GM19035 (cell line): ENCODE measurements at regions not wholly inside any gene's neighbourhood (a gene's known extent, or its start where the extent isn't known, plus 50 kb on each side); places are given as distances from the start of the nearest gene placed in this dataset.

Experiments
- ATAC-seq: cut with Tn5 transposase; IDR thresholded peaks from one replicate; pipeline ENCODE4 v1.9.1; 2021; ENCODE audit not compliant: unreplicated experiment

DNA sequence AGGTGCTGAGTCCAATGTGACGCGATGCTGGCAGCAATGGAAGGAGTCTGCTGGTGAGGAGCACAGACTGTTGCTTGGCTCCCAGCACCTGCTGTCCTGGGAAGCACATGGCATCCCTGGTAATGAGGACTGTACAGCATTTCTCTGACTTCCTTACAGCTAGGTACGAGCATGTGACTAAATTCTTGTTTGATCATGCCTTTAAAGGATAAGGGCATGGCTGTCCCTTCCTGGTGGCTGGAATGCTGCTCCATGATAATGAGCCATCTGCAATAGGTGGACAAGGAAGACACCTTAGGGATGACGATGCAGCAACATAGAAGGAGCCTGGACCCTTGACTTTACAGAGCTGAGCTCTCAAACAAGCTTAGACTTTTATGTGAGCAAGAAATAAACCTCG is 278.0 kb upstream of the SPRED2 start:
- ATAC-seq: no peak

DNA sequence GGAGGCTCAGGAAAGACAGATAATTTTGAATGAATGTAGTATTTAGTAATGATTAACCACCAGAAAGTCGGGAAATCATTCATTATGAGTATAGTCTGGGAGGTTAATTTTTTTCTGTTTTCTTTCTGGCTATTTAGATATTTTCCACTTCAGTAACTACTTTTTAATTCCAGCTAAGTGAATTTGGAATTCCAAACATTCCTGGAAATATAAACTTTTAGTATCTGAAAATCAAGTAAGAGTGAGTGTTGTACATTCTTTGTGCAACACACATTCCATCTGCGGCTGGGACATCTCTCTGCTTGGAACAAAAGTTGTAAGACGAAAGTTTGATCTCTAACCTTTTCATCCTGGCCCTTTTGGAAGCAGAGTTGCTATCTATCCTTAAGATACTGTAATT is 275.7 kb upstream of the SPRED2 start:
- ATAC-seq: no peak

DNA sequence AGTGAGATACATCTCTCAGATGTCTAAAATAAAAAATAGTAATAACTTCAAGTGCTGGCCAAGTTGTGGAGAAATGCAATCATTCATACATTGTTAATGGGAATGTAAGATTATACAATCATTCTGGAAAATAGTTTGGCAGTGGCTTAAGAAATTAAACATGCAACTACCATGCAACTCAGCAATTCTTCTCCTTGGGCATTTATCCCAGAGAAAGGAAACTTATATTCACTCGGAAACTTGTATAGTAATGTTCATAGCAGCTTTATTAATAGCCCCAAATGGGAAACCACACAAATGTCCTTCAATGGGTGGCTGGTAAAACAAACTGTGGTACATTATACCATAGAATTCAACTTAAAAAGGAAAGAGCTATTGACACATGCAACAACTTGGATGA is 274.0 kb upstream of the SPRED2 start:
- ATAC-seq: no peak

DNA sequence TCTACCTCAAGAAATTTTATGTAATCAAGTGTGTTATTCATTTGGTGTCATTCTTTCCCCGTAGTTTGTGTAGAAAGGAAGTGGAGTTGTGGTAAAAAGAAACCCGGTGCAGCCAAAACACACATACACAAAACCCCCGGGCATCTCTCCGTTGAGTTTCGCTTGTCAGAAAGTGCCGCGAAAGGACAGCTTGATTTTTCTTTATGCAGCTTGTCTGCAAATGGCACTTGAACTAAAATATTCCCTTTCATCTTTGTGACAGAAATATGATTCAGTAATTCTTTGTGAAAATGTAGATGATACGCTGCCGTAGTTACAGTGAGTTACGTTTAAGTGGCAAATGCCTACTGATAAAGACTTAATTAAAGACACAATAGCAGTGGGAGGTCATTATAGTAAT is 268.8 kb upstream of the SPRED2 start:
- no peak for ATAC-seq

DNA sequence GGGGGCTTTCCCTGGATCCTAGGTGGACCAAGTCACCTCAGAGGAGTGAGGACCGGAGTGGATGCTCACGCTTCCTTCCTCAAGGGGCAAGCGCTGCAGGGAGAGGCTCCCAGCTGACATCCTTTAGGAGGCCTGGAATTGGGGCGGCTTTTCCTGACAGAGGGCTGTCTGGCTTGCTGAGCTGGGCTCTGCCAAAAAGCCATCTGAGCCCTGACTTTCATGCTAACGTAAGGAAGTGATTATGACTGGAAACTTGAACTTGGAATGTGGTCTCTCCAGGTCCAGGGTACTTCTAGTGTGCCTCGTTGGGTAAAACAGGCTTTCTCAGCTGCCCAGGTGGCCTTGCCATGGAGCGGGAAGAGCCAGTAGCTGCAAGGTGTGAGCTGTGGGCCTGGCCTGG is 268.3 kb upstream of the SPRED2 start:
- no peak for ATAC-seq

DNA sequence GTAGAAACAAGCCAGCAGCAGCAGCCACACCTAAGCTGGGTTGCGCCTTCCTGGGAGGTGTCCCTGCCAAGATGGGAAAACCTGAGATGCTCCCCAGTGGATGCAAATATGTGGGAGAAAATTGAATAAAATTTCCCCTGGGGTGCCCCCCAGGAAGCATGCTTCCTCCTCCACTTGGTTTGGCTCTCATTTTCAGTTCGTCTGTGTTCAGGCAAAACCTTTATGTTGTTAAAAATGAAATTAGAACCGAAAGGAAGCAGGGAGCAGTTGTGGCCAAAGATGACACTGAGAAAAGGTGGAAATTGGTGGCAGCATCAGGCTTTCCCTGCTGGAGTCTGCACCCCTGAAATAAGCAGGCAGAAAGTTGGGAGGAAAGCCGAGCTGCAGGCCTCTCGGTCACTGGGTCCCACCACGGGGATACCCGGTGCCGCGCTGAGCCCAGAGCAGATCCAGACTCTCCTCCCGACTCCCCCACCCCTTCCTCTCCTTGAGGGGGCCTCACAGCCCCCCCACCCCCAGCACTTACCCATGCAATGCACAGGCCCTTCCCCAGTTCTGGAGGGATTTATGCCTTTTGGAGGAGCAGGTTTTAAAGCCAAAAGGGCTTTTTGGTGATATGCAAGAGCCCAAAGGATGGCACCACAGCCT is 267.7 kb upstream of the SPRED2 start:
- ATAC-seq: no peak

DNA sequence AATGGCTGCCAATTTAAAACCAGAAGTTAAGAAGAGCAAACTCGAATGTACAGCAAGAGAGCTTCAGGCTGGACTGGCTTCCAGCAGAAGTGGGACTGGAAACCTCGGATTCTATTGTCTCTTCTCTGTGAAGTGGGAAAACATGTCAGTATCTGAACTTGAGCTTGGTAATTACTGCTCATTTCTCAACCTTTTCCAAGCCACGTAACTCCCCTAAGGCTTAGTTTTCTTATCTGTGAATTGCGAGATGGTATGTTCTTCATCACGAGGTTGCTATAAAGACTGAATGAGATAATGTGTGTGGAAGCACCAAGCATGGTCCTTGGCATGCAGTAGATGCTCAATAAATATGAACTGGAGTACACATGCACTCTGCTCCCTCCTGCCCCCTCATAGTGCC is 259.4 kb upstream of the SPRED2 start:
- ATAC-seq: no peak

DNA sequence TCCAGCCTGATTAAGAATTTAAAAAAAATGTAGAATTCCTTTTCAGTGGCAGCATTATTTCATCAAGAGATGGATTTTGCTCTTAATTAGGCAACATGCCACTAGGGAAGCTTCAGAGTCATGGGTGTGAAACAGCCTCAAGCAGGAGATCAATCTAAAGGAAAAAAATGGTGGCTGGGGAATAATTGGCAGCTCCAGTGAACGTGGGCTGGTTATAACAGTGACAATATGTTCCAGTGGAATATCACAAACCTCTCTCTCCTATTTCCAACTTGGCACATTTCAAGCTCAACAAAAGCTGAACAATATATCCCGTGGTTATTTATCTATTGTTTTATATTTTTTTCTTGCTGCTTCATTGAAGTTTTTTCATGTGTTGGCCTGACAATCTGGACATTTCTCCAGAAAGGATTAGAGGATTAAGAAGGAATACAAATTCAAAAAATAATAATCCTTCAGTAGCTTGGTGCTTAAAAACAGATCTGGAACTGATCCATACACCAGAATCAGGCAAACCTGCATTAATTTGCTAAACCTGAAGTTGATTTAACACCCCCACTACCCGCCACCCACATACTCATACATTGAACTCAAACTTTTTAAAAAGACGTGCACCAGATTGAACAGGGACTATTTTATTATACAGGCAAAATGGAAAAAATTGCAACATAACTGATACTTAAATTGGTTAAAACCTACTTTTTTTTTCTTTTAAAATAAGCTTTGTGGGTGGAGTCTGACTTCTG is 255.9 kb upstream of the SPRED2 start:
- no peak for ATAC-seq

DNA sequence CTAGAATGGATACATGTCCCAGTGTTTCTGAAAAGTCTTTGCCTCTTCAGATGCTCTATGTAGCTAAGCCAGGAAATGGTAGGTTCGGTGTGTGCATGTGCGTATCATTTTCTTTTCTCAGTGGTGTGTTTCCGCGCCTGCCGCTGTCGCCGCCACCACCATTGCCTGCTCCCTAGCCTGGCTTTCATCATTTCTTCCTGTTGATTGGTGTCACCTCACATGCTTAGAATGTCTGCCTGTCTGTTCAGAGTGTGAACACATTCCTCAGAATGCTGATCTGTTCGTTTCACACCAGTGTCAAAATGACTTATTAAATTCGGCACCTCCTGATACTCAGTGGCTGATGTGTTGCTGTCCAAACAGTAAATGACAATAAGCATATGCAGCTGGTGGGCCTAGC is 255.2 kb upstream of the SPRED2 start:
- no peak for ATAC-seq

DNA sequence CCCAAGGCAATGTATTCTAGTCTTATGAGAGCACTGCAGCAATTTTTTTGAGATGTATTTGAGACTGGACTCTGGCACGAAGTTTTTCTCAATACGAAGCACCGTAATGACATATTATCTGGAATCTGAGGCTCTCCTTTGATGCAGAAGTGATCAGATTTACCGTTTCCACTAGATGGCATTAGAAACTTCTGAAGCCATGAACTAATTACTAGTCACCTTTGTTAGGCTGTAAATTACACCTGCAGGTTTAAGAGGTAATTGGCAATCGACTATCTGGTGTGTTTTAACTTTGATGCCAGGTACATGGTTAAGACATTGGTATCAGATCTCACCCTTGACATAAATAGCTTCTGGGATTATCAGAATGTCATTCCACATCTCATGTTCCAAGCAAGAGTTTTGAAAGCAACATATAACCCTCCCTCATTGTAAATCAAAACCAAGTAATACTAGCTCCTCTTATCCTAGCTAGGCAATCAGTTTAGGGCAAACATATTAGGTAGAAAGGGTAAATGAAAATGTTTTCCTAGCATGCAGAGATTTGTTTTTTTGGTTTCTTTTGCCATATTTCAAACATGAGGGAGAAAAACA is 254.6 kb upstream of the SPRED2 start:
- ATAC-seq: no peak

DNA sequence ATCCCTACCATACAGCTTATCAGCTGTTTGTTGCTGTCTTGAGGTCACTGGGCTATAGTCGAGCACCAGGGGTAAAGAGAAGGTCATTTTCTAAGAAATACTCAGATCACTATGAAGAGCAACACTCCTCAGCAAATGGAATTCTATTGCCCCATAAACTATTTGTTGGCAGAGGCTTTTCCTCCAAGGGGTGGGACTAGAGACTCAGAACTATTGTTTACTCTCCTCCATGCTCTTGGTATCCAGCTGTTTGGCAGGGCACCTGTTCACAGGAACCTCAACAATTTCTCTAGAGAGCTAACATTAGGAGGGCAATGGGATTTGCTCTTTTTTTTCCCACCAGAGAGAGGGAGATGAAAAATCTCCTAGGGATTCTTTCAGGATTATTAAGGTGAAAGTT is 249.1 kb upstream of the SPRED2 start:
- no peak for ATAC-seq

DNA sequence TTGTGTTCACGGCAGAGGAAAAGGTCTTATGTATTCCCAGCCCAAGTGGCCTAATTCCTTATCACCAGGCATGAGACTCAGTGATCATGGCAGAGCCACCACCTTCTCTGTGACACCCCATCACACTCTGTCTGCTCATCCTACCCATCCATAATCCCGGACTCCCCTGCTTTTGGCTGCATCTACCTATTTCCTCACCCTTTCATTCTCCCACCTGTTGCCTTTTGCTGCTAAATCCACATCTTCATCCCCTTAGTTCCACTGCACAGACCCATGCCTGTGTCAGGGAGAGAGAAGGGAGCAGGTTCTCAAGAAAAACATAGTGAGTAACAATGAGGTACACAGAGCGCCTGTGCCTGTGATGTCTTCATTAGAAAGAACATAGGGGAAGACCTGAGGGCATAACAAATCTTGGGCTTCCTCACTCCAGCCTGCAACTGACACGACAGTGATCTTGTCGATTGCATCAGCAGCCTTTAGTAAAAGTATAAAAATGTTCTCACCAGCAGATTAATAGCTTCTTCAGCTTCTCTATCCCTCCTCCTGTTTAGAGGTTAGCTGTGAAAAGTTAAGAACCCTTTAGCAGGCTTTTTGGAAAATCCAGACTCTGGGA is 246.5 kb upstream of the SPRED2 start:
- no peak for ATAC-seq

DNA sequence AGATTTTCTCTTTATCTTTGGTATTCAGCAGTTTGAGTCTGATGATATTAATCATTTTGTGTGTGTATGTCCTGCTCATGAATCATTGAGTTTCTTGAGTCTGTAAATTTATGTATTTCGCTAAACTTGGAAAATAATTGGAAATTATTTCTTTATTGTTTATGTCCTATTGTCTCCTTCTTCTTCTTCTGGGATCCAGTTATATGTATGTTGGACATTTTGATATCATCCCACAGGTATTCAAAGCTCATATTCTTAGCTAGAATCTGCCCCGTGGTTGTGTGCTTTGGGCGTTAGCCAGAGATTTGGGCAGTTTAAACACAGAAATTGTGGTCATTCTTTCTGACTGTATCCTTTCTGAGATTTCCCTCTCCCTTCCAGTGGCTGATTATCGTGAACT is 243.0 kb upstream of the SPRED2 start:
- no peak for ATAC-seq

DNA sequence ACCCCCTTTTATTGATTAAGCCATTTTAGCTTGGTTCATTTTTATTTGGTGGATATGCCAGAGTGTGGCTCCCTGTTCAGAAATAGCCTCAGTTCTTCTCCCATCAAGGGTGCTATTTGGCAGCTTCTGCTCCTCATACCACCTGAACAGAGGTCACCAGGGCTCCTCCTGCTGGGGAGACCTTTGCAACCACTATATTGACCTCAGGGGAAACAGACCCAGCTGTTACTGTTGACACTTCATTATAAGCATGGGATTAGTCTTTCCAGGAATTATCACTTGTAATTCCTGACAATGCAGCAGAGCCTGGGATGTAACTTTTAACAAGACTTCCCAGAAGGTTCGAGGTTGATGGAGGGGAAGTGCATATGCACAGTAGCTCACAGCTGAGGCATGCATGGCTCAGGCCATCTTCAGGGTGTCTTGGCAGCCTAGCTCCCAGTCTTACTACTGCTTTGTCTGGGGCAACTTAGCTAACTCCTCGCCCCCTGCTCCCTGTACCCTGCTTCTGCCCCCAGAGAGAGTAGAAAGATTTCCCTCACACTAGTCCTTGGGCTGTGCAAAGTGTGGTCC is 239.4 kb upstream of the SPRED2 start:
- no peak for ATAC-seq

DNA sequence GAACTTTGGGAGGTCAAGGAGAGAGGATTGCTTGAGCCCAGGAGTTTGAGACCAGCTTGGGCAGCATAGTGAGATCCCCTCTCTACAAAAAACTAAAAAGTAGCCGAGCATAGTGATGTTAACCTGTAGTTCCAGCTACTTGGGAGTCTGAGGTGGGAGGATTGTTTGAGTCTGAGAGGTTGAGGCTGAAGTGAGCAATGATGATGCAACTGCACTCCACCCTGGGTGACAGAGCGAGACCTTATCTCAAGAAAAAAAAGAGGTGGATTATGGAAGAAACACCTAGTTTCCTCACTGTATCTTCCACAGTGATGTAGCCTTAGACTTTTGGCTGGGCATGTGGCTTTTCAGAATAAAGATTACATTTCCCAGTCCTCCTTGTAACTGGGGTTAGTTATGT is 237.2 kb upstream of the SPRED2 start:
- ATAC-seq: no peak

DNA sequence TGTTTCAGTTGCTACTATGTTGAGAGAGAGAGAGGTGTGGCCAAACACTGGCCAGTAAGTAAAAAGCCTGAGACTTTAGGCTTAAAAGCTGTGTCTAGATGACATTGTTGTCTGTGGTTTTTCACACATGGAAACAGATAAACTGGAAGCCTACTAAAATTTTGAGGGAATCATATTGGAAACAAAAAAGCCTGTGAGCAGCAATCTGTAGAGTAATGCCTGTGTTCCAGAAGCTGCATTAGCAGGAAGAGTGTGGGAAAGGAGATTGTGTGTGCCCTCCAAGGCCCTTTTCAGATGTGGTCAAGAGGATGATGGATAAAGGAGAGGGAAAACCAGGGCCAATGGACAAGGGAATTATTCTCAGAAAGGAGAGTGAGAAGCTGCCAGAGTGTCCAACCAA is 236.3 kb upstream of the SPRED2 start:
- no peak for ATAC-seq

DNA sequence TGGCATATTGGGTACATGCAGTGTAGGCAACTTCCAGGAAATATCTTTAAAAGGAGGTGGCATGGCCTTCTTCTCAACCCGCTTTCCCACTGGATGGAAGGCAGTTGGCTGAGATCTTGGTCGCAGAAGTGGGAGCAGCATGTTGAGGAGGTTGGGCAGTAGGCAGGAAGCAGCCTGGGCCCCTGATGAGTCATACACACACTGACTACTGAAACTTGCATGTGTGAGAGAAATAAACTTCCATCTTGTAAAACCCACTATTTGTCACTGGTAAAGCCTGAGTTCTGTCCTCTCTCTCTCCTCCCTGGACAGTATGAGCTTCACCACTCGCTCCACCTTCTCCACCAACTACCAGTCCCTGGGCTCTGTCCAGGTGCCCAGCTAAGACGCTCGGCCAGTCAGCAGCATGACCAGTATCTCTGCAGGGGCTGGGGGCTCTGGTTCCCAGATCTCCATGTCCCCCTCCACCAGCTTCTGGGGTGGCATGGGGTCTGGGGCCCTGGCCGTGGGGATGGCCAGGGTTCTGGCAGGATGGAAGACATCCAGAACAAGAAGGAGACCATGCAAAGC is 233.8 kb upstream of the SPRED2 start:
- peak; percentile 100 for ATAC-seq

DNA sequence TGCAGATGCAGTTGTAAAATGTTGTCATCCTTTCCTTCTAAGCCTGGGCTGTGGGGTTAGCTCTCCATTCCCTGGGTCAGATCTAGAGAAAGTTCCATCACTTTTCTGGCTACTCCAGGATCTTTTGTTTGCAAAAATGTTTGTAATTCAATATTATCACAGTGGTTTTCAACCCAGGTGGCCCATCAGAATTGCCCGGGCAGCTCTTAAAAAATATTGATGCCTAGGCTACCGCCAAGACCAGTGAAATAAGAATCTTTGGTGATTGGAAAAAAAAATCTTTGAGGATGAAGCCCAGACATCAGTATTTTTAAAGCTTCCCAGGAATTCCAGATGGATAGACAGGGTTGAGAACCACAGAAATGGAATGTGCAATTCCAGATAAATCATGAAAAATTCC is 232.5 kb upstream of the SPRED2 start:
- no peak for ATAC-seq

DNA sequence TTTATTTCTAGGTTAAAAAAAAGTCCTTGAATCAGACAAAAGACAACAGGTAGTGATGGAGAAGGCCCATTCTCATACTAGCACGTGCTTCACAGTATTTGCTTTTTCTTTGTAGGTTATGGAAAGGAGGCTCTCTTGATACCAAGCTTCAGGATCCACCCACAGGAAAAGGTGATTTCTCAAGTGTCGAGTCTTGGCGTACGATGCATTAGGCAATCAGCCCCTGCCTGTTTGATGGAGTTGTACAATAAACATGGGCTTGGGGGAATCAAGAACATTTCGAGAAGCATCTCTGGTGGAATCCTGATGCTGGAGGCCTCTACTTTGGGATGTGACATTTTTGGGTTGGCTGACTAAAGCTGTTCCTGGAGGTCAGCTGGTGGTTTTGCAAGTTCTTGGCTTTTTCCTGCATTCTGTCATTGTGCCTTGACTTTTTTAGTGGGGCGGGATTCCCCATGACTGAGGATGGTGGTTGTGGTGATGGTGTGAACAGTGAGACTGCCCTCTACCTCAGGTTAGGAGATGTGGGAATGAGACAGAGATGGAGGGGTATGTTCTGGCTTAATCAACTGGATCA is 231.5 kb upstream of the SPRED2 start:
- no peak for ATAC-seq

DNA sequence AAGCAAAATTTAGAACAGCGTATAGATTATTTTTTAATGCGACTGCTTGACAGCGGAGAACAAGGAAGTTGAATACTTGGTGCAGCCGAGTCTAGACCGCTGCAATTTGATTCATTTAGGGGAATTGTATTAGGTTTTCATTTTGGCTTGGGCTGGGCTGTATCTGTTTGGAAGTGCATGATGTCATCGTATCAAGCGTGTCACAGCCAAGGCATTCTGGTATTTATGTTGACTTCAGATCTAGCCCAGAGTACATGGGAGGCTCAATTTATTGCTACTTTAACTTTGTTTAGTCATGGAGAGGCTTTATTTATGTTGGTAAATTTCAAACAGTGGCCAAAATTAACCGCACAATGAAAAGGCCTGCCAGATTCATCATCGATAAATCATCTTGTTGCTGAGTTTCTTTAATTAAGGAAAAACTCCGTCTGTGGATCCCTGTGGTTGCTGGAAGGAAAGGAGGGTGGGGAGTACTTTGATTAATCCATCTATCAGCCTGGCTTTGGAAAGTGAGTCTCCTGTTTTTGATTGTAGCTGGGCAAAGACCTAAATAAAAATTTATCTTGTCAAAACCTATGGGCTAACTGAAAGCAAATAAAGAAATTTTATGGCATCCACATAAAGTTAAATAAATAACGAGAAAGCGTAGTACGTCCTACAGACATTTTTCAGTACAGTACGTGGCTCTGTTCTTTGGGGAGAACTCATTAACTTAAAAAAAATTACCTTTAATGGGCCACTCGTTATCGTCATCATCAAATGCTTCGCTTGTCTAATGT is 230.4 kb upstream of the SPRED2 start:
- no peak for ATAC-seq
